Neural progenitor cell (in vitro differentiated cells): ENCODE measurements at regions not wholly inside any gene's neighbourhood (a gene's known extent, or its start where the extent isn't known, plus 50 kb on each side); places are given as distances from the start of the nearest gene placed in this dataset.

Source experiments
- CTCF ChIP-seq: fragments of 200-600 bp; sonication (generic); IDR thresholded peaks from 2 replicates; pipeline ENCODE4 v1.5.1; 2017; ENCODE audit warnings: antibody characterized with exemption, mild to moderate bottlenecking
- EZH2 ChIP-seq: fragments of 200-600 bp; sonication (generic); IDR thresholded peaks from 2 replicates; pipeline ENCODE4 v1.6.1; 2017; ENCODE audit warnings: antibody characterized with exemption, mild to moderate bottlenecking, moderate library complexity

- TF ChIP-seq CTCF (no peak), EZH2 (no peak)
Measured at GRCh38 chr4:85420831-85421230, 54.1 kb upstream of the ARHGAP24 start.
